MCF 10A (cell line): ENCODE measurements at regions not wholly inside any gene's neighbourhood (a gene's known extent, or its start where the extent isn't known, plus 50 kb on each side); places are given as distances from the start of the nearest gene placed in this dataset.

Experiments used
- BruUV-seq: library from RNA; stranded (reverse); fragments of 400-500 nt; replicated peaks from 2 replicates; lab custom pipeline; 2021; lab: Mats Ljungman, UMichigan
- CTCF ChIA-PET: fragments of 300-600 bp; sonication (Branson Sonifier 250); formaldehyde crosslinking; extraction: SDS; loops from one replicate; lab custom pipeline; 2021; ENCODE audit warnings: antibody characterized with exemption, inconsistent platforms; lab: Yijun Ruan, JAX
- POLR2A ChIA-PET: fragments of 300-600, 350-650 bp; sonication (Branson Sonifier 250); formaldehyde crosslinking; extraction: SDS; loops from one replicate; lab custom pipeline; 2020; ENCODE audit warnings: antibody characterized with exemption, inconsistent platforms; lab: Yijun Ruan, JAX
- DNase-seq: peaks from one replicate; pipeline ENCODE4 v3.0.0-alpha.2; 2018; ENCODE audit not compliant: unreplicated experiment
- H3K27ac Mint-ChIP-seq: one replicate; pipeline ENCODE4 v1.8.0; 2022; ENCODE audit warnings: mild to moderate bottlenecking, low read depth, mixed read lengths; ENCODE audit not compliant: unreplicated experiment
- H3K27me3 Mint-ChIP-seq: one replicate; pipeline ENCODE4 v1.8.0; 2022; ENCODE audit warnings: mixed read lengths; ENCODE audit not compliant: insufficient read depth, unreplicated experiment
- H3K36me3 Mint-ChIP-seq: one replicate; pipeline ENCODE4 v1.8.0; 2022; ENCODE audit warnings: mild to moderate bottlenecking, moderate library complexity, mixed read lengths; ENCODE audit not compliant: insufficient read depth, unreplicated experiment
- H3K4me1 Mint-ChIP-seq: one replicate; pipeline ENCODE4 v1.8.0; 2022; ENCODE audit warnings: mixed read lengths; ENCODE audit not compliant: insufficient read depth, unreplicated experiment
- H3K4me3 Mint-ChIP-seq: one replicate; pipeline ENCODE4 v1.8.0; 2022; ENCODE audit warnings: mild to moderate bottlenecking, moderate library complexity, mixed read lengths; ENCODE audit not compliant: unreplicated experiment
- H3K9me3 Mint-ChIP-seq: one replicate; pipeline ENCODE4 v1.8.0; 2022; ENCODE audit warnings: mixed read lengths; ENCODE audit not compliant: unreplicated experiment
- intact Hi-C: fragments of 100-400 bp; cut with micrococcal nuclease; formaldehyde crosslinking; loops from 2 replicates; pipeline ENCODE4 v1.14.1; 2022
- TF ChIP-seq, protein P1 (sequence below): fragments of 200-600 bp; IDR thresholded peaks from one replicate; pipeline ENCODE4 v1.8.0; 2022; ENCODE audit warnings: antibody characterized with exemption, mild to moderate bottlenecking; ENCODE audit not compliant: unreplicated experiment

DNA sequence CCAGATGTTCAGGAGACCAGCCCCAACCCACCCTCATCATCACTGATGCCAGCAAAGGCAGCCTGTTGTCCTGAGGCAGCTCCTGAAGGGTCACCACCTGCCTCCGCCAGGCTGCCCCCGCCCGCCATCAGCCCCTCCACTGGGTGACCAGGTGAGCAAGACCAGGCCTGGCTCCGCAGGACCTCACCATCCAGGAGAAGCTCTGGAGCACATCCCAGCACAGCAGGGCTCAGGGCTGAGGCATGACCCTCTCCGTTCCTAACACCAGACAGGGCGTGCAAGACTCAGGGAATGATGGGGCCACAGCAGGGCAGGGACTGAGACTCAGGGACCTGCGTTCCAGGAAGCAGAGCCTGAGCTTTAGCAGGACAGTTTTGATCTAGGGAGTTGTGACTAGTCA is 218.8 kb upstream of the RAB6C start:
- POLR2A ChIA-PET = no interaction called here
- H3K27ac Mint-ChIP-seq = no peak overlapping the region
- TF ChIP-seq, protein P1, sequence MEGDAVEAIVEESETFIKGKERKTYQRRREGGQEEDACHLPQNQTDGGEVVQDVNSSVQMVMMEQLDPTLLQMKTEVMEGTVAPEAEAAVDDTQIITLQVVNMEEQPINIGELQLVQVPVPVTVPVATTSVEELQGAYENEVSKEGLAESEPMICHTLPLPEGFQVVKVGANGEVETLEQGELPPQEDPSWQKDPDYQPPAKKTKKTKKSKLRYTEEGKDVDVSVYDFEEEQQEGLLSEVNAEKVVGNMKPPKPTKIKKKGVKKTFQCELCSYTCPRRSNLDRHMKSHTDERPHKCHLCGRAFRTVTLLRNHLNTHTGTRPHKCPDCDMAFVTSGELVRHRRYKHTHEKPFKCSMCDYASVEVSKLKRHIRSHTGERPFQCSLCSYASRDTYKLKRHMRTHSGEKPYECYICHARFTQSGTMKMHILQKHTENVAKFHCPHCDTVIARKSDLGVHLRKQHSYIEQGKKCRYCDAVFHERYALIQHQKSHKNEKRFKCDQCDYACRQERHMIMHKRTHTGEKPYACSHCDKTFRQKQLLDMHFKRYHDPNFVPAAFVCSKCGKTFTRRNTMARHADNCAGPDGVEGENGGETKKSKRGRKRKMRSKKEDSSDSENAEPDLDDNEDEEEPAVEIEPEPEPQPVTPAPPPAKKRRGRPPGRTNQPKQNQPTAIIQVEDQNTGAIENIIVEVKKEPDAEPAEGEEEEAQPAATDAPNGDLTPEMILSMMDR = no peak

DNA sequence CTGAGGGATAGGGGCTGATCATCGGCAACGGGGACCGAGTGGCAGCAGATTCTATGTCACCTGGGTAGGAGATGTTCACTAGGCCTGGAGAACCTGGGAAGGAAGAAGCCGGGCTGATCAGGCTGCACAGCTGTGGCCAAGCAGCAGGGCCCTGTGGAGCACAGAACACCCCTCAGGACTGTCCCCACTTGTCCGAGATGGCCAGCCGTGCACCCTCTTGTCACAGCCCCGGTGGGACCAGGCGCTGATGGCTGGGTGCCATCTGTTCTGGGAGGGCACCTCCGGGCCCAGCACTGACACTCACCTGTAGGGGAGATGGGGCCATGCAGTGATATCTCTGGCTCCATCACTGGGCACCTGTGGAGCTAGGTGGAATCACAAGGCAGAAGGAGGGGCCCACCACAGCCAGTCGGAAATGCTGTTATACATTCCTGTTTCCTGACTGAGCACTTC is 217.9 kb upstream of the RAB6C start:
- TF ChIP-seq, protein P1 = no peak
- Mint-ChIP-seq H3K4me3 (no peak overlapping the region), H3K4me1 (no peaks in the 10 kb centered on the region), H3K27ac (no peak overlapping the region), H3K27me3 (no peaks in the 10 kb centered on the region), H3K9me3 (peaks cover 6% of the 10 kb centered on the region), H3K36me3 (no peaks in the 10 kb centered on the region)
- CTCF ChIA-PET = interaction anchor here (1.3 to 1.5 kb wide), 2 partner anchors 9 to 53 kb away, joined by 3 to 4 read pairs; no protein-coding TSS in a partner anchor
- POLR2A ChIA-PET = no interaction called here
- BruUV-seq = no TSS peak
- intact Hi-C loops = no loop called here
- DNase-seq = no peak

More for the DNA sequence above, 218.8 kb upstream of the RAB6C start:
- Mint-ChIP-seq H3K4me1 (no peaks in the 10 kb centered on the region), H3K36me3 (no peaks in the 10 kb centered on the region), H3K4me3 (no peak overlapping the region), H3K27me3 (no peaks in the 10 kb centered on the region), H3K9me3 (peaks cover 12% of the 10 kb centered on the region)
- CTCF ChIA-PET = interaction anchor here (0.6 to 1.3 kb wide), 4 partner anchors 10 to 1482 kb away, joined by 3 to 5 read pairs (median 4); no protein-coding TSS in a partner anchor
- BruUV-seq = no TSS peak
- DNase-seq = no peak
- intact Hi-C loops = no loop called here

- Mint-ChIP-seq H3K4me3 (no peak overlapping the region), H3K36me3 (no peaks in the 10 kb centered on the region), H3K4me1 (no peaks in the 10 kb centered on the region), H3K27me3 (no peaks in the 10 kb centered on the region), H3K9me3 (peaks cover 6% of the 10 kb centered on the region), H3K27ac (no peak overlapping the region)
- CTCF ChIA-PET = interaction anchor here (0.6 to 1.5 kb wide), 2 partner anchors 52 to 1023 kb away, joined by 4 read pairs; no protein-coding TSS in a partner anchor
- no TSS peak for BruUV-seq
- TF ChIP-seq, protein P1 = no peak
- intact Hi-C loops = no loop called here
- DNase-seq = no peak
- POLR2A ChIA-PET = interaction anchor here (0.5 kb wide), 1 partner anchor 218 kb away, joined by 3 read pairs; no protein-coding TSS in a partner anchor
Observed at GRCh38 chr2:129762386-129763189, 216.9 kb upstream of the RAB6C start.

- intact Hi-C loops = no loop called here
- no peak overlapping the region for H3K4me3 Mint-ChIP-seq
- H3K27ac Mint-ChIP-seq = no peak overlapping the region
- BruUV-seq = no TSS peak
- POLR2A ChIA-PET = no interaction called here
- no peaks in the 10 kb centered on the region for H3K36me3 Mint-ChIP-seq
- TF ChIP-seq, protein P1 = no peak
- no peaks in the 10 kb centered on the region for H3K4me1 Mint-ChIP-seq
- CTCF ChIA-PET = no interaction called here
- H3K9me3 Mint-ChIP-seq = peaks cover 6% of the 10 kb centered on the region
- DNase-seq = no peak
- H3K27me3 Mint-ChIP-seq = no peaks in the 10 kb centered on the region
Observed at GRCh38 chr2:129763190-129763846, 216.1 kb upstream of the RAB6C start.
